ENCODE measurements at regions not wholly inside any gene's neighbourhood (a gene's known extent, or its start where the extent isn't known, plus 50 kb on each side); places are given as distances from the start of the nearest gene placed in this dataset.
"Not testable (repeated sequence)": the region's sequence is repeated elsewhere in the genome, so short reads cannot be mapped to it uniquely, and the experiment has no call there.

DNA sequence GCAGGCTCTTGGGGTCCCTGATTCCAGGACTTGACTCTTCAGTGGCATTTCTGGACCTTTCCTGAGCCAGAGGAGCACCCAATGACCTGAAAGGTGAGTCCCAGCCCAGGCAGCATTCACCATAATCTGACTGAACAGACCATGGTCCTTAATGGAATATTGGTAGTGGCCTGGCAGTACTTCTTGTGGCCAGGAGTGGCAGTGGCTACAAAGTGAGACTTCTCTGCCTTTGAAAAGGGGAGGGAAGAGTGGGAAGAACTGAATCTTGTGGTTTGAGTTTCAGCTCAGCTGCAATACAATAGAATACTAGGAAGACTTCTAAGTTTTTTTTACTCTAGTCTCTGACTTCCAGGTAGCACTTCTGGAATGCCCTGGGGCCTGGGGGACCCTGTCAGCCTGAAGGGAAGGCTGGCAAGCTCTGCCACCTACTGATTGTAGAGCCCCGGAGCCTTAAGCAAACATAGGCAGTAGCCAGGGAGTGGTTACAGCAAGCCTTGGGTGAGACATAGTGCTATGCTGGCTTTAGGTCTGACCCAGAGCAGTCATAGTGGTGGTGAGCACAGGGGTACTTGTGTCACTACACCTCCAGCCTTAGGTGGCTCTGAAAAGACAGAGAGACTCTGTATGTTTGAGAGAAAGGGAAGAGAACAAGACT, 674.2 kb upstream of the MANEA start:
- no peak for DNase-seq

DNA sequence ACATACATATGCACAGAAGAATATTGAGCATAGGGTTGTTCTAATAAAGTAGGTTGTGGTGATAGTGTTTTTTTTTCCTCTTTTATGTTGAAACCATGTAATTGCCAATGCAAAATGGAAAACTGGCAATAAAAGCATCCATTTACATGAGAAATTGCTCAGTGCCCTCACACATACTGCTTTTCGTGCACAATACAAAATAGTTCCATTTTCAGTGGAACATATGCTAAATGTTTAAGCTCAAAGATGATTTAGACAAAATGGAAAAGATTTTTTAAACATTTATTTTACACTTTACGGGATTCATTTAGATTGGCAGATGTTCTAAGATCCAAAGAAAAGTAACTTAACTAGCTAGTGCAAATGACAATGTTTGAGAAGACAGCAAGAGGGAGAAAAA, 678.1 kb upstream of the MANEA start:
- DNase-seq, result no peak

DNA sequence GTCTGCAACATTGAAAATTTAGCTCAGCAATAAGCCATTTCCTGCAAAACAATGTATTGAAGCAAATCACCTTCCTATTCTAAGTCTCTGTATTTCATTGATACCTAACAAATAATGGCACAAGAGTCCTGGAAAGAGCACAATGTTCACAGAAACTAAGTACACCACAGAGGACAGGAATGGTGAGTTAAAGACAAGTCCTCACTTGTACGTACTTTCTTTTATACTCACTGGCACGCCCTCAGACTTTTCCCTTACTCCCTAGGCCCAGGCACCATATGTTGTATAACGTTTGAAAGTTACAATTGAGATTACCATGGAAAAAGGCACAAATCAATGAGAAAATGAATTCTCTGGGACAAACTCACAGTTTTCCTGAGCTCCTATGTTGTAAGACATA, 683.0 kb upstream of the MANEA start:
- DNase-seq, result no peak

DNA sequence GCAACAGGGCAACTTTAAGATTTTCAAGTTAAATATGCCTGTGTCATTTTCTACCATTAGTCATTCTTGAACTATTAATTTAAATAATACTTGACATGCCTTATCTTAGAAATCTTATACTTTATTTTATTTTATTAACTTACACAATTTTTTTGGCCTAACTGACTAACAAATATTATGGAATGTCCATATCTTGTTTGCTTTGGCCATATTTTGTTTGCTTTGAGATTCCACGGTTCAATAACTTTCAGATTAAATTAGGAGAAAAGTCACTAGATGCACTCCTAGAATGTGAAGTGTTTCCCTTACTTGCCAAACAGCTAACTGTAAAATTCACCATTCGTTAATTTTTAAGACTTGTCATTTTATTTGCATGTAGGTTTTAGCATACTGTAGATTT, 684.0 kb upstream of the MANEA start:
- DNase-seq, result no peak

DNA sequence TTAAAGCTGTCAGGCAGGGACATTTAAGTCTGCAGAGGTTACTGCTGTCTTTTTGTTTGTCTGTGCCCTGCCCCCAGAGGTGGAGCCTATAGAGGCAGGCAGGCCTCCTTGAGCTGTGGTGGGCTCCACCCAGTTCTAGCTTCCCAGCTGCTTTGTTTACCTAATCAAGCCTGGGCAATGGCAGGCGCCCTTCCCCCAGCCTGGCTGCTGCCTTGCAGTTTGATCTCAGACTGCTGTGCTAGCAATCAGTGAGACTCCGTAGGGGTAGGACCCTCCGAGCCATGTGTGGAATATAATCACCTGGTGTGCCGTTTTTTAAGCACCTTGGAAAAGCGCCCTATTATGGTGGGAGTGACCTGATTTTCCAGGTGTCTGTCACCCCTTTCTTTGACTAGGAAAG, 703.5 kb upstream of the MANEA start:
- not testable (repeated sequence) for DNase-seq

DNA sequence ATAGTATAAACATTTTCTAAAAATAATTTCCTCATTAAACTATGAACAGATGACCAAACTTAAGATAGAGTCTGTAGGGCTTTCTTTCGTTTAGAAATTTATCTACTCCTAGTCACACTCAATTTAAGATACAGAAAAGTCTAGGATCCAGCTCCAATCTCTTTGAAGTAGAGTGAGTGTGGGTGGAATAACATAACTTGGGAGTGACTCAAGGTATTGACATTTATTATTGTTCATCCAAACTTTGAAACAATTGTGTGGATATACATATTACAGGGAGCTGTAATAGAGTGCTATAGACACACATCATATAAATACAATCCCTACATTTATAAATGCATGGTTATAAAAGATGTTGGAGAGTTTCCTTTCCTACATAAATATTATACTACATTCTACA, 715.2 kb upstream of the MANEA start:
- no peak for DNase-seq

DNA sequence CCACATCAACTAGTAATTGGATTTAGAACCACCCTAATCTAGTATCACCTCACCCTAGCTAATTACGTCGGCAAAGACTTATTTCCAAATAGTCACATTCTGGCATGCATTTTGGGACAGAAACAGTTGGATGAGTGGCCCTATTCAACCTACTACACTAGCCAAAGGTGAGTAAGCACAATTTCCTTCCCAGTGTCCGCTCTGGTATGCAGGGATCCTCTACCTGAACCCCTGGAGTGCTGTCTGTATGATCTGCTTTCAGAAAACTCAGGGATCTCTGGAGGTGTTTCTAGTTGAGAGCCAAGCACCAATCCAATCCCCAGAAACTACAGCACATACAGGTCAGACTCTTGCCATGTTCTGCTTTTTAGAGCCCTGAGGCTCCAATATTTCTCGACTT, 717.4 kb upstream of the MANEA start:
- DNase-seq, result no peak

DNA sequence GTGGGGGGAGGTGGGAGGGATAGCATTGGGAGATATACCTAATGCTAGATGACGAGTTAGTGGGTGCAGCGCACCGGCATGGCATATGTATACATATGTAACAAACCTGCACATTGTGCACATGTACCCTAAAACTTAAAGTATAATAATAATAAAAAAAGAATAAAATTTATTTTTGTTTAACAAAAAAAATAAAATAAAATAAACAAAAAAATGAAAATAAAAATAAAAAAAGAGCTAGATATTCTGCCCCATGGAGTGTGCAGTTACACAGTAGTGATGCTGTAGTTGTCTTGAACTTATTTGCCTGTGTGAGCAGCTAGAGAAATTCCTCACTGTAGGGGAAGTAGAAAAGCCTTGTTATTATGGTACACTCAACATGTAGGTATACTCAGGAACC, 720.3 kb upstream of the MANEA start:
- DNase-seq, result not testable (repeated sequence)

DNA sequence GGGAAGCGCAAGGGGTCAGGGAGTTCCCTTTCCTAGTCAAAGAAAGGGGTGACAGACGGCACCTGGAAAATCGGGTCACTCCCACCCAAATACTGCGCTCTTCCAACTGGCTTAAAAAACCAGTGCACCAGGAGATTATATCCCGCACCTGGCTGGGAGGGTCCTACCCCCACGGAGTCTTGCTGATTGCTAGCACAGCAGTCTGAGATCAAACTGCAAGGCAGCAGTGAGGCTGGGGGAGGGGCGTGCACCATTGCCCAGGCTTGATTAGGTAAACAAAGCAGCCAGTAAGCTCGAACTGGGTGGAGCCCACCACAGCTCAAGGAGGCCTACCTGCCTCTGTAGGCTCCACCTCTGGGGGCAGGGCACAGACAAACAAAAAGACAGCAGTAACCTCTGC, 726.0 kb upstream of the MANEA start:
- not testable (repeated sequence) for DNase-seq

DNA sequence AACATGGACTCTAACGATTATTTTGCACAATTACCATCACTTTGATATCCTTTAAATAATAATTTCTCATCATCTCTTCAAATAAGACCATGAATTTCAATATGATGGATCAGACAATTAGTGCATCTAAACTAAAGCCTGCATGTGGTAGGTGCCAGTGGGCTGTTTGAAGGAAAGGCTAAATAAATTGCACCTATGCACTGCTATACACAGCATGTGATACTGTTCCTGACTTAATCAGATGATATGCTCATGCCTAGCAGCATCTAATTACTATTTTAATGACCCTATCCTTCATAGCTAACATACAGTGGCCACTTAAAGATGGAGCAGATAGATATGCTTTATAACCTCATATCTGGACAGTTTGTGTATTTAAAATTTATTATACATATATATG, 731.6 kb upstream of the MANEA start:
- DNase-seq, result no peak

DNA sequence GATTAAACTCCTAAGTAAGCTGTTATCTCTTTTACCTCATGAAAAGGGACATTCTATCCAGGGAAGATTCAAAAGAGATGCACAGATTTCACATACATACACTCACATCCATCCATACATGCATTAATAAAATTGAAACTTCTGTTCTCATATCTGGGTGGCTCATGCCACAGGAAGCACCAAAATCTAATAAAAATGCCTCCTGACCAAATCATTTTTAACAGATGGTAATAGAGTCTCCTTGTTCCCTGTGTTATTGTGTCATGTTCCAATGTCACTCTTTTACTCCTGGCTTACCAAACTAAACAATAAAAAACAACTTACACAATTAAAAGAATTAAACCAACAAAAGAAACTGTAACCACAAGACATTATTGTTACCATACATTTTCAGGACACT, 742.1 kb upstream of the MANEA start:
- no peak for DNase-seq

DNA sequence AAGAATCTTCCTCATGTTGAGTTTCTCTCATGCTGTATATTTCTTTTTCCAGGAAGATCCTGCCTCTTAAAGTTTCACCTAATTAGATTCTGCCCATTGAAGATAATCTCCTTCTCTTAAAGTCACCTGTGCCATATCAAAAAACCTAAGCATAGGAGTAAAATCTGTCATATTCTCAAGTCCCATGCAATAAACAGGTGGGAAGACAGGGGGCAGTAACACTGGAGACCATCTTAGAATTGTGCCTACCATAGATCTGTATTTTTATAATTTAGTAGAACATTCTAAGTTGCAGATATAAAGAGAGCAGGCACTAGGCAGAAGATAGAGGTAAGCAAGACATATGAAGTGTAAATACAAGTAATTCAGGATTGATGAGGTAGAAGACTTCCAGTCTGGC, 763.5 kb upstream of the MANEA start:
- no peak for DNase-seq

DNA sequence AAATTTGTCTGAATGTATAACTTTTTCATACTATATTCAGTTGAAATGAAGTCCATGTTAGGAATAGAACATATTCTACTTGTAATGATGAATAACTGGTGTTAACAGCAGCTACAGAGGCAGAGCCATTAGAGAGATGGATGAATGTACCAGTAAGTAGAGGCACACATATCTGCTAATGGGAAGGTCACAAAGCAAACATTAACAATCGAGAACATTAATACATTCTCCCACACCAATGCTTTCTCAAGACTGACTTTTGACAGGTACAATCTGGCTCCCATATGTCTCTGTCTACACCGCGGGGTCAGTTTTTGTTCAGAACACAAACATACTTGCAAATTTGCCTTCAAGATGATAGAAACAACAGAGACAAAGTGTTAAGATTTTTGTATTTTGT, 776.0 kb upstream of the MANEA start:
- DNase-seq, result no peak

DNA sequence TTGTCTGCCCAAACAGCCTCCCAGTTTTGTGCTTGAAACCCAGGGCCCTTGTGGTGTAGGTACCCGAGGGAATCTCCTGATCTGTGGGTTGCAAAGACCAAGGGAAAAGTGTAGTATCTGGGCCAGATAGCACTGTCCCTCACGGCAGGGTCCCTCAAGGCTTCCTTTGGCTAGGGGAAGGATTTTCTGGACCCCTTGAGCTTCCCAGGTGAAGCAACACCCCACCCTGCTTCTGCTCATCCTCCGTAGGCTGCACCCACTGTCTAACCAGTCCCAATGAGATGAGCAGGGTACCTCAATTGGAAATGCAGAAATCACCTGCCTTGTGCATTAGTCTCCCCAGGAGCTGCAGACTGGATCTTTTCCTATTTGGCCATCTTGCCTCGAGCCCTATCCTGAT, 791.8 kb upstream of the MANEA start:
- DNase-seq, result no peak

DNA sequence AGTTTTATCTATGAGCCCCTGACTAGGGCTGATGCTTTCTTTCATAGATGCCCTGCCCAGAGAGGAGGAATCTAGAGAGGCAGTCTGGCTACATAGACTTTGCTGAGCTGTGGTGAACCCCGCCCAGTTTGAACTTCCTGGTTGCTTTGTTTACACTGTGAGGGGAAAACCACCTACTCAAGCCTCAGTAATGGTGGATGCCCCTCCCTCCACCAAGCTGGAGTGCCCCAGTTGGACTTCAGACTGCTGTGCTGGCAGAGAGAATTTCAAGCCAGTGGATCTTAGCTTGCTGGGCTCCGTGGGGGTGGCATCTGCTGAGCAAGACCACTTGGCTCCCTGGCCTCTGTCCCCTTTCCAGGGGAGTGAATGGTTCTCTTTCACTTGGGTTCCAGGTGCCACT, 792.3 kb upstream of the MANEA start:
- not testable (repeated sequence) for DNase-seq

DNA sequence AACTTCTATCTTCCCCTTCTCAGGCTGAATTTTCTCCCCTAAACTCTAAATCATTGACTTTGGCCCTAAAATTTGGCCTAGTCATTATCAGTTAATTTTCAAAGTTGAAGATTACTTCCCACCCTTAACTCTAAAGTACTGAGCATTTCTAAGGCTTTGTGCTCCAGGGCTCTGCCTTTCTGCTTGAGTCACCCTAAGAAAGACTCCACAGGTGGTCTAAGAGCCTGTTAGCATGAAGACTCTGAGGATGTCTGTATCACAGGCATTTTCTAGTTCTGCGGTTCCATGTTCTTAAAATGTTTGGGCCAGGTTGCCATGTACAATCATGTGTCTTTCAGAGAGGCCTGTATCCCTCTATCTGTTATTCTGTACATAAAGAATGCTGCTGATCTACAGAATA, 808.1 kb upstream of the MANEA start:
- DNase-seq, result no peak

DNA sequence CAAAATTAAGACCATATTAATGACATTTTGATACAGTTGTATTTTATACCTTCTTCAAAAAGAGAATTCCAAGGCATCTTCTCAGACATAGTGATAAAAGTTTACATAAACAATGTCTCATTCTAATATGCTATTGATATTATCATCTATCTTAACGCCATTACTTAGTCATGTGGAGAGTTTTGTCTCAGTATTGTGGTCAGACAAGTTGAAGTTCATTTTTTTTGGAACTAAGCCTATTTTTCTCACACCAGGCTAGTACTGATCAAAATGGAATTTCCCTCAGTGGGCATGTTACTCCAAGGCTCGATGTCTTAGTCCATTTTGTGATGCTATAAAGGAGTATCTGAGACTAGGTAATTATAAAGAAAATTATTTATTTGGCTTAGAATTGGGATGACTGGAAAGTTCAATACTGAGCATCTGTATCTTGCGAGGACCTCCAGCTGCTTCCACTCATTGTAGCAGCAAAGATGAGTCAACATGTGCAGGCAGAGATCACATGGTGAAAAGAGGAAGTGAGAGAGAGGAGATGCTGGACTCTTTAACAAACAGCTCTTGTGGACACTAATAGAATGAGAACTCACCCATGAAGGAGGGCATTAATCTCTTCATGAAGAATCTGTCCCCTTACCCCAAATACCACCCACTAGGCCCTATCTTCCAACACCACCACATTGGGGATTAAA, 825.5 kb upstream of the MANEA start:
- no peak for DNase-seq

DNA sequence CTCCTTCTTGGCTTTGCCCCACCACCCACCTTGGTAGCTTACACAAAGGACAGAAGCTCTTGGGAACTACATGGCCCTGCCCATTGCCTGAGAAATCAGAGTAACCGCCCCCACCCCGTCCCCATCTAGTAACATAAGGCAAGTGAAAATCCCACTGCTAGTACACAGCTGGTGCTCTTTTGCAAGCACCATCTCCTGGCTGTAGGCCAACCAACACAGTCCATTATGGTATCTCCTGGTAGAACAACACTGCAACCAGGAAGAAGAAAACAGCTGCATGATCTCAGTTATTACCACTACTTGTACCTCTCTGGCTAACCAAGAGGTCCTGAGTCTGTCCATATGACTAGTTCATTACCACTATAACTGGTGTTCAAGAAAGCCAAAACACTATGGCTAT, 841.1 kb upstream of the MANEA start:
- no peak for DNase-seq

DNA sequence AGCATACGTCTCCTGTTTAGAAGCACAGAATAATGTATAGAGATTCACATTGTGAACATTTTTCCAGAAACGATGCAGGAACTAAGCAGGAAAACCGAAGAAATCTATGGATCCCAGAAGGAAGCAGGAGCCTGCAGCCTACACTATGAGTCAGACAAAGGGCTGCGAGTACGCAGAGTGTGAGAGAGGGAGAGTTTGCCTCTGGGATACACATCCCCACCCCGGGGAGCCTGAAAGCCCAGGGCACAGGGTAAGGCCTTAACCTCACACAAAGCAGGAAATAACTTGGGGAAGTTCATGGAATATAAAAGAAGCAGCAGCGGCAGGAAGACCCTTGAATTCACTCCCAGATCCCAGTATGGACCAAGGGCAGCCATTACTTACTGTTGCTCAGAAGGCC, 842.1 kb upstream of the MANEA start:
- no peak for DNase-seq

DNA sequence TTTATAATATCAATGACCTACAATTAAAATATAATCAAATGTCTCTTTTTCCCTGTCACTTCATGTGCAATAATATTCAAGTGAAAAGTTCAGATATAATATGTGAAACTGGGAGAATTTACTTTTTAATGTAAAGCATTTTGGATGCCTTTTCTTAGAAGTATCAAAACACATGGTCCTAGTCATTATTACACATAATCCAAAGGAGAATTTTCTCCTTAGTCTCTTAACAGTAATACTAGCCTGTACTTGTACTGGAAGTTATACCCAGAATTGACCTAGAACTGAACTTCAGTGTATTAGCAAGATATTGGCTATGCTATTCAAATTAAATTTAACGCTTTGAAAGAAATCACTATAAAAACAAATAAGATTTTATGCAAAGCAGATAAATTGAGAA, 842.6 kb upstream of the MANEA start:
- no peak for DNase-seq

DNA sequence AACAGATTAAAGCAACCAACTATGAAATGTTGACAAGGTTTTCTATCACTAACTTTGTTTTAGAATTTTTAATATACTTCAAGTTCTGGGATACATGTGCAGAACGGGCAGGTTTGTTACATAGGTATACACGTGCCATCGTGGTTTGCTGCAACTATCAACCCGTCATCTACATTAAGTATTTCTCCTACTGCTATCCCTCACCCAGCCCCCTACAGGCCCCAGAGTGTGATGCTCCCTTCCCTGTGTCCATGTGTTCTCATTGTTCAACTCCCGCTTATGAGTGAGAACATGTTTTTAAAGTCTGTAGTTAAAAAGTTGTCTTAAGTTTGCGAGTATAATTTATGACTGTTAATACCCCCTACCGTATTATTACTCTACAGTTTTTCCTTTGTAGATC, 844.3 kb upstream of the MANEA start:
- DNase-seq, result no peak

DNA sequence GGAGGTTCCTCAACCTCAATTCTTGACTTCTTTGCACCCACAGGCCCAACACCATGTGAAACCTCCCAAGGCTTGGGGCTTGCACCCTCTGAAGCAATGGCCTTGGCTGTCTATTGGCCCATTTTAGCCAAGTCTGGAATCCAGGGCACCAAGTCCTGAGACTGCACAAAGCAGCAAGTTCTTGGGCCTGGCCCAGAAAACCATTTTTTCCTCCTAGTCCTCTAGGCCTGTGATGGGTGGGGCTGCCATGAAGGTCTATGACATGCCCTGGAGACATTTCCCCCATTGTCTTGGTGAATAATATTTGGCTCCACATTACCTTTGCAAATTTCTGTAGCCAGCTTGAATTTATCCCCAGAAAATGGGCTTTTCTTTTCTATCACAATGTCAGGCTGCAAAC, 849.6 kb upstream of the MANEA start:
- DNase-seq, result no peak

DNA sequence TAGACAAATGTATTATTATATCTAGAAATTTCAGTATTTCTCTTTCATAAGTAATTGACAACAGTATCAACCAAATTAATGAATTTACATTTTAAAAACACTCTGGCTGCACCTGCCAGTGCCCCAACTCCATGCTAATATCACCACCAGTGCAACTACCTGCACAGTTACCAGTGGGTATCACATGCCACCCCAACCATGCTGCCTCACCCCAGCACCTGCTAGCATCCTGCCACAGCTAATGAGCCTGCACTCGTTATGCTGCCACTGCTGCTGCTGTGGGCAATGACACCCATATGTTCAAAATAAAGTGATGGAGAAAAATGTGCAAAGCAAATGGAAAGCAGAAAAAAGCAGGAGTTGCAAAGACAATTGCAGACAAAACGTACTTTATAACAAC, 855.9 kb upstream of the MANEA start:
- no peak for DNase-seq

DNA sequence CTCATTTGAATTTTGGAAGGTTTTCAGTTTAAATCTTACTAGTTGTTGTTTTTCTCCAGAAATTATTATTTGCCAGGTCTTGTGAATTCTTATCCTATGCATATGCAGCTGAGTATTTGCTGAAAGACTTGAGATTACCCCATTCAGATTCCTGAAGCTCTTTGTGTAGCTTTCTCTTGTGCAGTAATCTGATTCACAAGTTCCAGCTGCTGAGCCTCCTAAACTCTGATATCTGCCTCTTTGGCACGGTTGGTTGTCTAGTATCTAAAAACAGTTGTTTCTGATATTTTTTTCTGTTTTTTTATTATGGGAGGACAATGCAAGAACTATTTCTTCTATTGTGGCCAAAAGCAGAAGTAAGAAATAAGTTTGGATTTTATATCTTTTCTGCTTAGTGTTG, 863.9 kb upstream of the MANEA start:
- no peak for DNase-seq

DNA sequence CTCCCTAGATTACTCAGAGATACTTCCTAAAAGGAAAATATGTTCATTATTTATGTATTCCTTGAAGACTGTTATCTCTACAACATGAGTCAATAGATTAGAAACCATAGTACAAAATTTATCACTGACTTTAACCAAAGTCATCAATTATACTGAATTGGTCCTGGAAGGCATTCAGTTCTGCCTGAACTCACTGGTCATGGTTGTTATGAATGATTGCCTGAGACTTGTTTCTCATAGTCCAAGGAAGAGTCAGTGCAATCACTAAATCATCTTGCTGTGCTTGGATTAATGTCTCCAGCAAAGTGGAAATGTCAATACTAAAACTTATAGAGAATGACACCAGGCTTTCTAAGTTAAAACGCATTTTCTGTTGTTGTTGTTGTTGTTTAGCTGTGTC, 878.6 kb upstream of the MANEA start:
- no peak for DNase-seq

Measured in NCI-H2081 treated with DMSO at 0.1 percent for 48 hours (cell line).